Testis (tissue), 2 donors: ENCODE measurements at regions not wholly inside any gene's neighbourhood (a gene's known extent, or its start where the extent isn't known, plus 50 kb on each side); places are given as distances from the start of the nearest gene placed in this dataset.

ENCODE experiments used
- POLR2A ChIP-seq: fragments of 450-650 bp; IDR thresholded peaks from one replicate; pipeline ENCODE4 v1.6.1; 2017; ENCODE audit warnings: antibody characterized with exemption, mild to moderate bottlenecking, moderate library complexity
- TF ChIP-seq, protein P1 (sequence below), 3 experiments: fragments of 450-650 bp in 2 of 3; fragments of 200-600 bp in 1 of 3; sonication (generic) in 1 of 3; IDR thresholded peaks; one replicate each; pipeline ENCODE4 v1.5.1; 2016 to 2019; ENCODE audit warnings: antibody characterized with exemption in 3 of 3, mild to moderate bottlenecking in 2 of 3, moderate library complexity in 1 of 3

GRCh38 chr4:127162741-127163140 is 470.0 kb upstream of the INTU start:
- TF ChIP-seq, protein P1, sequence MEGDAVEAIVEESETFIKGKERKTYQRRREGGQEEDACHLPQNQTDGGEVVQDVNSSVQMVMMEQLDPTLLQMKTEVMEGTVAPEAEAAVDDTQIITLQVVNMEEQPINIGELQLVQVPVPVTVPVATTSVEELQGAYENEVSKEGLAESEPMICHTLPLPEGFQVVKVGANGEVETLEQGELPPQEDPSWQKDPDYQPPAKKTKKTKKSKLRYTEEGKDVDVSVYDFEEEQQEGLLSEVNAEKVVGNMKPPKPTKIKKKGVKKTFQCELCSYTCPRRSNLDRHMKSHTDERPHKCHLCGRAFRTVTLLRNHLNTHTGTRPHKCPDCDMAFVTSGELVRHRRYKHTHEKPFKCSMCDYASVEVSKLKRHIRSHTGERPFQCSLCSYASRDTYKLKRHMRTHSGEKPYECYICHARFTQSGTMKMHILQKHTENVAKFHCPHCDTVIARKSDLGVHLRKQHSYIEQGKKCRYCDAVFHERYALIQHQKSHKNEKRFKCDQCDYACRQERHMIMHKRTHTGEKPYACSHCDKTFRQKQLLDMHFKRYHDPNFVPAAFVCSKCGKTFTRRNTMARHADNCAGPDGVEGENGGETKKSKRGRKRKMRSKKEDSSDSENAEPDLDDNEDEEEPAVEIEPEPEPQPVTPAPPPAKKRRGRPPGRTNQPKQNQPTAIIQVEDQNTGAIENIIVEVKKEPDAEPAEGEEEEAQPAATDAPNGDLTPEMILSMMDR (IDR thresholded peaks at IDR 0.05) = no peak
- no peak for TF ChIP-seq POLR2A
